GM21423 (cell line): ENCODE measurements at regions not wholly inside any gene's neighbourhood (a gene's known extent, or its start where the extent isn't known, plus 50 kb on each side); places are given as distances from the start of the nearest gene placed in this dataset.

ENCODE experiments used
- ATAC-seq: cut with Tn5 transposase; IDR thresholded peaks from one replicate; pipeline ENCODE4 v1.9.1; 2021; ENCODE audit warnings: mild to moderate bottlenecking, moderate library complexity; ENCODE audit not compliant: unreplicated experiment

DNA sequence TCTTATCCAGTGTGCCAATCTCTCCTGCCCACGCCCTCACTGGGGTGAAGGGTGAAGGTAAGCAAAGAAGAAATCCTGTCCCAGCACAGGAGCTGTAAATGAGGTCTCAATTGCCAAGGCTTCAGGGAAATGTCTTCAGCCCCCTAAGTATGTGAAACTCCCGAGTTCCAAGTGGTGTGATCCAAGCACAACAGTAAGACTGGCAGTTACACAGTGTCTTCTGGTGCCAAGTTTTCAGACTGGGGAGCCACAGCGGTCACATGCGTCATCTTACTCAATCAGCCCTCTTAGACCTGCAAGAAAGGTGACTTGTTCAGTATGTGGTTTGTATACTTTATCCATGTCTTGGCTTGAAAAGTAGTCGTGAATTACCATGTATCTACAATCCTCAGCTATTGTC is 55.0 kb upstream of the SPRED2 start:
- no peak for ATAC-seq

DNA sequence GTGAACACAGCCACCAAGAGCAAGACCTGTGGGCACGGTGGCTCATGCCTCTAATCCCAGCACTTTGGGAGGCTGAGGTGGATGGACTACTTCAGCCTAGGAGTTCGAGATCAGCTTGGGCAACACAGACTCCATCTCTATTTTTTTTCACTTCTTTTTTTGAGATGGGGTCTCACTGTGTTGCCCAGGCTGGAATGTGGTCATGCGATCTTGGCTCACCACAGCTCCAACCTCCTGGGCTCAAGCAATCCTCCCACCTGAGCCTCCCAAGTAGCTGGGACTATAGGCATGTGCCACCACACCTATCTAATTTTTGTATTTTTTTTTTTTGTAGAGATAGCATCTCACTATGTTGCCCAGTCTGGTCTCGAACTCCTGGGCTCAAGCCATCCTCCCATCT is 54.4 kb upstream of the SPRED2 start:
- no peak for ATAC-seq

GRCh38 chr2:65486282-65486681 is 53.9 kb upstream of the SPRED2 start:
- no peak for ATAC-seq

GRCh38 chr2:65485839-65486238 is 53.4 kb upstream of the SPRED2 start:
- ATAC-seq: no peak

GRCh38 chr2:65483763-65484162 is 51.4 kb upstream of the SPRED2 start:
- no peak for ATAC-seq

DNA sequence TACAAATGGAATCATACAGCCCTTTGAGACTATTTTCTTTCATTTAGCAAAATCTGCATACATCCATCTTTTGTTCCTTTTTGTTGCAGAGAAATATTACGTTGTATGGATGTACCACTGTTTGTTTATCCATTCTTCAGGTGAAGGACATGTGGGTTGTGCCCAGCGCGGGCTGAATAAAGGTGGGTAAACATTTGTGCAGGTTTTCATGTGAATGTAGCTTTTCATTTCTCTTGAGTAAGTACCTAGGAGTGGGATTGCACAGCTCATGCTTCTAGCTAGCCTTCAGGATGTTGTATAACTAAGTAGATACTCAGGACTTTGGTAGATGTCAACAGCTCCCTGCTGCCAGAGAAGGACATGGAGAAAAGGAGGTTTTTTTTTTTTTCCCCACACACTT is 50.6 kb upstream of the SPRED2 start:
- no peak for ATAC-seq
